ENCODE measurements at regions not wholly inside any gene's neighbourhood (a gene's known extent, or its start where the extent isn't known, plus 50 kb on each side); places are given as distances from the start of the nearest gene placed in this dataset.

GRCh38 chr12:88642675-88643431, 62.6 kb upstream of the KITLG start:
- no peaks in the 10 kb centered on the region for H4K20me1 ChIP-seq (ENCODE audit: insufficient read depth, low read length)
- H3F3A ChIP-seq (ENCODE audit: insufficient read depth, low read length), result no peaks in the 10 kb centered on the region
- no peak for DNase-seq
- H3K9ac ChIP-seq (ENCODE audit: low read length), result no peak overlapping the region
- peaks cover 12% of the 10 kb centered on the region; the same call in 1 of the 2 replicates for H3K4me1 ChIP-seq (ENCODE audit: low read length)
- H3K4me3 ChIP-seq (ENCODE audit: low read length), result no peak overlapping the region
- TF ChIP-seq EZH2 (optimal IDR thresholded peaks at IDR 0.05; ENCODE audit: low read depth, low read length), result no peak
- no peak for TF ChIP-seq CTCF (IDR thresholded peaks at IDR 0.05; ENCODE audit: low read length)
- TF ChIP-seq EZH2phosphoT487 (IDR thresholded peaks at IDR 0.05; ENCODE audit: low read length), result no peak
- no peak overlapping the region for H2AFZ ChIP-seq (ENCODE audit: low read length)
- H3K4me2 ChIP-seq (ENCODE audit: low read depth, low read length), result no peak overlapping the region
- no peaks in the 10 kb centered on the region for H3K9me2 ChIP-seq (replicated peaks; ENCODE audit: insufficient read depth, low read length)
- H3K79me2 ChIP-seq (ENCODE audit: low read length), result no peaks in the 10 kb centered on the region
- H3K9me3 ChIP-seq (replicated peaks; ENCODE audit: insufficient read depth, low read length), result no peaks in the 10 kb centered on the region
- no peaks in the 10 kb centered on the region; the same call in 1 of the 2 replicates for H3K36me3 ChIP-seq (replicated peaks; ENCODE audit: insufficient read depth, low read length)
- no peaks in the 10 kb centered on the region for H3K27me3 ChIP-seq (replicated peaks; ENCODE audit: insufficient read depth, low read length)
- no peak overlapping the region for H3K27ac ChIP-seq (ENCODE audit: low read length)

GRCh38 chr12:88638966-88639760, 58.9 kb upstream of the KITLG start:
- H2AFZ ChIP-seq (ENCODE audit: low read length), result no peak overlapping the region
- no peaks in the 10 kb centered on the region; the same call in 1 of the 2 replicates for H3K36me3 ChIP-seq (replicated peaks; ENCODE audit: insufficient read depth, low read length)
- H3K9ac ChIP-seq (ENCODE audit: low read length), result no peak overlapping the region
- TF ChIP-seq CTCF (IDR thresholded peaks at IDR 0.05; ENCODE audit: low read length) (no peak), EZH2 (optimal IDR thresholded peaks at IDR 0.05; ENCODE audit: low read depth, low read length) (no peak), EZH2phosphoT487 (IDR thresholded peaks at IDR 0.05; ENCODE audit: low read length) (no peak)
- no peaks in the 10 kb centered on the region for H4K20me1 ChIP-seq (ENCODE audit: insufficient read depth, low read length)
- H3K27ac ChIP-seq (ENCODE audit: low read length), result no peak overlapping the region
- H3K79me2 ChIP-seq (ENCODE audit: low read length), result no peaks in the 10 kb centered on the region
- no peak overlapping the region for H3K4me2 ChIP-seq (ENCODE audit: low read depth, low read length)
- H3K27me3 ChIP-seq (replicated peaks; ENCODE audit: insufficient read depth, low read length), result no peaks in the 10 kb centered on the region
- H3K4me3 ChIP-seq (ENCODE audit: low read length), result no peak overlapping the region
- no peaks in the 10 kb centered on the region for H3K9me3 ChIP-seq (replicated peaks; ENCODE audit: insufficient read depth, low read length)
- DNase-seq, result no peak
- 0 out of 2 replicates have a peak, but pooled peaks cover under 1% of the 10 kb centered on the region for H3K4me1 ChIP-seq (ENCODE audit: low read length)
- no peaks in the 10 kb centered on the region for H3F3A ChIP-seq (ENCODE audit: insufficient read depth, low read length)
- H3K9me2 ChIP-seq (replicated peaks; ENCODE audit: insufficient read depth, low read length), result no peaks in the 10 kb centered on the region

- Histone ChIP-seq H3K27ac (ENCODE audit: low read length) (no peak overlapping the region), H3K4me3 (ENCODE audit: low read length) (no peak overlapping the region), H3K27me3 (replicated peaks; ENCODE audit: insufficient read depth, low read length) (no peaks in the 10 kb centered on the region), H4K20me1 (ENCODE audit: insufficient read depth, low read length) (no peaks in the 10 kb centered on the region), H3K4me1 (ENCODE audit: low read length) (no peaks in the 10 kb centered on the region), H3K9ac (ENCODE audit: low read length) (no peak overlapping the region), H3F3A (ENCODE audit: insufficient read depth, low read length) (no peaks in the 10 kb centered on the region), H3K9me2 (replicated peaks; ENCODE audit: insufficient read depth, low read length) (no peaks in the 10 kb centered on the region), H3K79me2 (ENCODE audit: low read length) (no peaks in the 10 kb centered on the region), H2AFZ (ENCODE audit: low read length) (no peak overlapping the region), H3K9me3 (replicated peaks; ENCODE audit: insufficient read depth, low read length) (no peaks in the 10 kb centered on the region), H3K4me2 (ENCODE audit: low read depth, low read length) (no peak overlapping the region), H3K36me3 (replicated peaks; ENCODE audit: insufficient read depth, low read length) (no peaks in the 10 kb centered on the region; the same call in 1 of the 2 replicates)
- no peak for DNase-seq
- no peak for TF ChIP-seq CTCF (IDR thresholded peaks at IDR 0.05; ENCODE audit: low read length)
- no peak for TF ChIP-seq EZH2phosphoT487 (IDR thresholded peaks at IDR 0.05; ENCODE audit: low read length)
- no peak for TF ChIP-seq EZH2 (optimal IDR thresholded peaks at IDR 0.05; ENCODE audit: low read depth, low read length)
Observed at GRCh38 chr12:88638388-88638787, 58.1 kb upstream of the KITLG start.

Measured in MM.1S (cell line).